ENCODE measurements at regions not wholly inside any gene's neighbourhood (a gene's known extent, or its start where the extent isn't known, plus 50 kb on each side); places are given as distances from the start of the nearest gene placed in this dataset.

GRCh38 chr7:82675396-82675795 lies 231.8 kb upstream of the CACNA2D1 start:
- no peak for TF ChIP-seq CTCF (IDR thresholded peaks at IDR 0.05; ENCODE audit: insufficient read depth, low read length, poor library complexity, severe bottlenecking)
- TF ChIP-seq EZH2phosphoT487 (conservative IDR thresholded peaks at IDR 0.05; ENCODE audit: low read length) = no peak
